ENCODE measurements at regions not wholly inside any gene's neighbourhood (a gene's known extent, or its start where the extent isn't known, plus 50 kb on each side); places are given as distances from the start of the nearest gene placed in this dataset.

- peaks cover 17% of the 10 kb centered on the region for H3K9me3 Mint-ChIP-seq
- no peak for DNase-seq (ENCODE audit: low spot score)
- ATAC-seq = no peak
- peaks cover 5% of the 10 kb centered on the region for H3K4me1 Mint-ChIP-seq
- H3K27me3 Mint-ChIP-seq (ENCODE audit: low read depth) = peaks cover 7% of the 10 kb centered on the region
- no peak overlapping the region for H3K4me3 Mint-ChIP-seq
- no peak for TF ChIP-seq RORB (CRISPR knock-in tag; IDR thresholded peaks at IDR 0.05)
- no peak for TF ChIP-seq TCF7 (CRISPR knock-in tag; IDR thresholded peaks at IDR 0.05; ENCODE audit: low read depth)
- no peak for TF ChIP-seq HMGXB4 (CRISPR knock-in tag; IDR thresholded peaks at IDR 0.05)
- TF ChIP-seq ZNF416 (CRISPR knock-in tag; IDR thresholded peaks at IDR 0.05) = no peak
- no peak for TF ChIP-seq SP1 (CRISPR knock-in tag; conservative IDR thresholded peaks at IDR 0.05)
- TF ChIP-seq OVOL2 (CRISPR knock-in tag; IDR thresholded peaks at IDR 0.05; ENCODE audit: borderline replicate concordance) = no peak
- TF ChIP-seq NR1H2 (CRISPR knock-in tag; IDR thresholded peaks at IDR 0.05) = no peak
- no peak for TF ChIP-seq EMX1 (CRISPR knock-in tag; IDR thresholded peaks at IDR 0.05)
- no peak for TF ChIP-seq ZNF121 (CRISPR knock-in tag; IDR thresholded peaks at IDR 0.05)
- no peak for TF ChIP-seq ATF2 (CRISPR knock-in tag; IDR thresholded peaks at IDR 0.05; ENCODE audit: borderline replicate concordance, low read depth)
- TF ChIP-seq ZNF263 (CRISPR knock-in tag; IDR thresholded peaks at IDR 0.05; ENCODE audit: low read depth) = no peak
- ChIA-PET POLR2A (no interaction called here), CTCF (no interaction called here)
- H3K36me3 Mint-ChIP-seq = peaks cover 20% of the 10 kb centered on the region
- H3K27ac Mint-ChIP-seq = no peak overlapping the region
These were observed 300.2 kb upstream of the RGMA start for GRCh38 chr15:93389211-93389610.

- ATAC-seq (no peak; the same call in 1 of the 2 replicates), DNase-seq (ENCODE audit: low spot score) (no peak)
- TF ChIP-seq ZNF232 (CRISPR knock-in tag; IDR thresholded peaks at IDR 0.05) (no peak), ERG (CRISPR knock-in tag; IDR thresholded peaks at IDR 0.05) (no peak), MLX (CRISPR knock-in tag; IDR thresholded peaks at IDR 0.05) (no peak), IRF1 (CRISPR knock-in tag; IDR thresholded peaks at IDR 0.05) (no peak), CREB1 (CRISPR knock-in tag; IDR thresholded peaks at IDR 0.05) (no peak), JAZF1 (CRISPR knock-in tag; IDR thresholded peaks at IDR 0.05) (no peak), HMGA2 (CRISPR knock-in tag; IDR thresholded peaks at IDR 0.05) (no peak), TEAD4 (CRISPR knock-in tag; IDR thresholded peaks at IDR 0.05) (no peak), TP53 (CRISPR knock-in tag; IDR thresholded peaks at IDR 0.05) (no peak), AFF4 (CRISPR knock-in tag; IDR thresholded peaks at IDR 0.05; ENCODE audit: borderline replicate concordance) (no peak), EMX1 (CRISPR knock-in tag; IDR thresholded peaks at IDR 0.05) (no peak), GABPB1 (CRISPR knock-in tag; IDR thresholded peaks at IDR 0.05) (no peak), ZNF281 (CRISPR knock-in tag; IDR thresholded peaks at IDR 0.05) (no peak), MAX (CRISPR knock-in tag; IDR thresholded peaks at IDR 0.05) (no peak), NR1H2 (CRISPR knock-in tag; IDR thresholded peaks at IDR 0.05) (no peak), FOXK1 (CRISPR knock-in tag; IDR thresholded peaks at IDR 0.05) (no peak)
- peaks cover 4% of the 10 kb centered on the region; the same call in 1 of the 2 replicates for H3K27me3 Mint-ChIP-seq (ENCODE audit: low read depth)
- H3K27ac Mint-ChIP-seq = no peak overlapping the region
- ChIA-PET CTCF (no interaction called here), POLR2A (interaction anchor here (0.9 kb wide), 1 partner anchor 13 kb away, joined by 3 read pairs; no protein-coding TSS in a partner anchor)
- no peaks in the 10 kb centered on the region for H3K36me3 Mint-ChIP-seq
- H3K4me3 Mint-ChIP-seq = no peak overlapping the region
- peaks cover 24% of the 10 kb centered on the region for H3K4me1 Mint-ChIP-seq
- H3K9me3 Mint-ChIP-seq = no peaks in the 10 kb centered on the region
These were observed 295.9 kb upstream of the RGMA start for GRCh38 chr15:93384886-93385285.
